ENCODE measurements at regions not wholly inside any gene's neighbourhood (a gene's known extent, or its start where the extent isn't known, plus 50 kb on each side); places are given as distances from the start of the nearest gene placed in this dataset.

DNA sequence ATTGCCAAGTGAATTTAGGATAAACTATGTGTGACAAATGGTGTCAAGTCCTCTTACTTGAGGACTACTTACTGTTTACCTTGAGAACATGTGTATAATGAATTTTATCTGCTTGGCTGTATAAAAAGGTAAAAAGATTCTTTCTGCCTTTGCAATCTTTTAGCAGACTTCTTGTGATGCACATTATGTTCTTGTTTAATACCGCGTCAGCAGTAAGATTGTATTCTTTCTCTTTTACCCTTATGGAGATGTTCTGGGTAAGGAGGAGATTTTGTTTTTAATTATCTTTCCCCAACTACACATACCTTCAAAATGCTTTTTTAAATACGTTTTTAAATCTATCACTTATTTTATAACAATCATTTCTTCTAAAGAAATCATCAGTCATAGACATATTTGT lies 1166.4 kb upstream of the CNTN5 start:
- H3K9me1 ChIP-seq (ENCODE audit: insufficient read depth, low read length) = no peaks in the 10 kb centered on the region
- POLR2A ChIA-PET (ENCODE audit: unreplicated experiment) = no interaction called here

More for the DNA sequence above, 1166.4 kb upstream of the CNTN5 start:
- no peak overlapping the region for H2AFZ ChIP-seq (replicated peaks; ENCODE audit: low read length, poor library complexity)
- no TSS peak for BruUV-seq (replicated peaks)
- intact Hi-C loops (cut with micrococcal nuclease) (no loop called here), dilution Hi-C loops (cut with HindIII; ENCODE audit: low sequenced_read_pairs, unreplicated experiment) (no loop called here), in situ Hi-C loops (cut with MboI; ENCODE audit: low sequenced_read_pairs) (no loop called here)
- H3K9ac ChIP-seq (ENCODE audit: low read depth, low read length) = no peak overlapping the region
- no peak overlapping the region for H3K27ac ChIP-seq (ENCODE audit: insufficient read depth, low read length)
- WGBS, 2 experiments (ENCODE audit: extremely low coverage in 2 of 2, insufficient read length in 1 of 2) = 100% methylated on average over 1 of the region's 3 CpGs; no CpG with 5 or more reads in 1 of the 2 experiments
- ATAC-seq (ENCODE audit: low read depth) = no peak
- H3K23ac ChIP-seq (ENCODE audit: low read depth, low read length) = no peak overlapping the region
- no peak overlapping the region for H3K18ac ChIP-seq (ENCODE audit: low read depth, low read length)
- H4K5ac ChIP-seq (ENCODE audit: low read depth, low read length) = no peak overlapping the region
- H2AK9ac ChIP-seq (replicated peaks; ENCODE audit: low read depth, low read length, poor library complexity) = no peak overlapping the region
- no peak overlapping the region for H4K8ac ChIP-seq (ENCODE audit: low read depth in 2 of 2, low read length in 2 of 2)
- H3K36me3 ChIP-seq (ENCODE audit: control insufficient read depth, insufficient read depth, low read length) = no peaks in the 10 kb centered on the region
- H3K4ac ChIP-seq (ENCODE audit: low read depth, low read length) = no peak overlapping the region
- H3K56ac ChIP-seq (ENCODE audit: extremely low read depth, insufficient read depth, low read length) = no peak overlapping the region
- H2BK5ac ChIP-seq (ENCODE audit: low read depth, low read length, poor library complexity, severe bottlenecking) = no peak overlapping the region
- H2BK120ac ChIP-seq (ENCODE audit: low read depth, low read length) = no peak overlapping the region
- no peak overlapping the region for H3K4me3 ChIP-seq (ENCODE audit: insufficient read depth, low read depth, low read length)
- H3K79me1 ChIP-seq (ENCODE audit: low read depth in 1 of 2, low read length in 2 of 2) = no peaks in the 10 kb centered on the region
- no peaks in the 10 kb centered on the region for H3K4me1 ChIP-seq (ENCODE audit: control insufficient read depth, insufficient read depth, low read length)
- no peak overlapping the region for H2AK5ac ChIP-seq (ENCODE audit: low read depth, low read length)
- TF ChIP-seq NFE2L2 (IDR thresholded peaks at IDR 0.05; ENCODE audit: low read depth, low read length) (no peak), MAFK (IDR thresholded peaks at IDR 0.05; ENCODE audit: low read depth, low read length) (peak; percentile 80)
- no peaks in the 10 kb centered on the region for H4K20me1 ChIP-seq (ENCODE audit: insufficient read depth, low read length)
- no peak overlapping the region for H3K4me2 ChIP-seq (ENCODE audit: low read depth, low read length)
- CTCF ChIA-PET = no interaction called here
- H2BK20ac ChIP-seq (ENCODE audit: low read depth, low read length) = no peak overlapping the region
- H2BK15ac ChIP-seq (ENCODE audit: low read depth, low read length) = no peak overlapping the region
- no peak overlapping the region for H3K14ac ChIP-seq (replicated peaks; ENCODE audit: low read depth, low read length)
- no peaks in the 10 kb centered on the region for H3K27me3 ChIP-seq (ENCODE audit: control insufficient read depth, insufficient read depth, low read length)
- no peaks in the 10 kb centered on the region for H3K9me3 ChIP-seq (ENCODE audit: control insufficient read depth, insufficient read depth, low read length)
- DNase-seq = no peak
- H4K91ac ChIP-seq (ENCODE audit: insufficient read depth, low read depth, low read length) = no peak overlapping the region

Measured in IMR-90 (cell line).